Hepatocyte (in vitro differentiated cells): ENCODE measurements at regions not wholly inside any gene's neighbourhood (a gene's known extent, or its start where the extent isn't known, plus 50 kb on each side); places are given as distances from the start of the nearest gene placed in this dataset.

ENCODE experiments used
- DNase-seq: peaks from one replicate; pipeline ENCODE4 v3.0.0-alpha.2; 2016; ENCODE audit warnings: low spot score
- H2AFZ ChIP-seq: fragments of 200-600 bp; sonication (generic); 2 replicates; pipeline ENCODE4 v1.6.0; 2016; ENCODE audit warnings: antibody characterized with exemption, mild to moderate bottlenecking
- H3K27ac ChIP-seq: fragments of 200-600 bp; sonication (generic); 2 replicates; pipeline ENCODE4 v1.5.1; 2016; ENCODE audit warnings: mild to moderate bottlenecking
- H3K27me3 ChIP-seq: fragments of 200-600 bp; sonication (generic); 2 replicates; pipeline ENCODE4 v1.6.1; 2016
- H3K36me3 ChIP-seq: fragments of 200-600 bp; sonication (generic); replicated peaks from 2 replicates; pipeline ENCODE4 v1.5.1; 2016; ENCODE audit warnings: low read depth; ENCODE audit not compliant: insufficient read depth
- H3K4me1 ChIP-seq: fragments of 200-600 bp; sonication (generic); 2 replicates; pipeline ENCODE4 v1.5.1; 2016; ENCODE audit warnings: mild to moderate bottlenecking, moderate library complexity; ENCODE audit not compliant: insufficient read depth
- H3K4me2 ChIP-seq: fragments of 200-600 bp; sonication (generic); 2 replicates; pipeline ENCODE4 v1.6.0; 2016
- H3K4me3 ChIP-seq: fragments of 200-600 bp; sonication (generic); 2 replicates; pipeline ENCODE4 v1.5.1; 2016; ENCODE audit warnings: mild to moderate bottlenecking
- H3K79me2 ChIP-seq: fragments of 200-600 bp; sonication (generic); 2 replicates; pipeline ENCODE4 v1.6.0; 2017; ENCODE audit warnings: mild to moderate bottlenecking
- H3K9me2 ChIP-seq: fragments of 200-600 bp; sonication (generic); replicated peaks from 2 replicates; pipeline ENCODE4 v1.6.0; 2017; ENCODE audit warnings: mild to moderate bottlenecking; ENCODE audit not compliant: insufficient read depth
- H3K9me3 ChIP-seq: fragments of 200-600 bp; sonication (generic); 2 replicates; pipeline ENCODE4 v1.5.1; 2016; ENCODE audit warnings: low read depth, mild to moderate bottlenecking
- H4K20me1 ChIP-seq: fragments of 200-600 bp; sonication (generic); 2 replicates; pipeline ENCODE4 v1.6.0; 2016; ENCODE audit warnings: mild to moderate bottlenecking; ENCODE audit not compliant: insufficient read depth, poor library complexity, severe bottlenecking
- CTCF ChIP-seq: fragments of 200-600 bp; sonication (generic); IDR thresholded peaks from 2 replicates; pipeline ENCODE4 v1.5.1; 2016; ENCODE audit warnings: antibody characterized with exemption, mild to moderate bottlenecking; ENCODE audit not compliant: poor library complexity
- EZH2 ChIP-seq: fragments of 200-600 bp; sonication (generic); IDR thresholded peaks from 2 replicates; pipeline ENCODE4 v1.6.1; 2016; ENCODE audit warnings: antibody characterized with exemption, mild to moderate bottlenecking, borderline replicate concordance
- EZH2phosphoT487 ChIP-seq: fragments of 200-600 bp; sonication (generic); IDR thresholded peaks from one replicate; pipeline ENCODE4 v1.6.1; 2018; ENCODE audit warnings: antibody characterized with exemption, mild to moderate bottlenecking, low read depth, moderate library complexity; ENCODE audit not compliant: unreplicated experiment, severe bottlenecking
- WGBS: methylation state at CpG from one replicate; pipeline ENCODE4 v1.1.6; 2016; ENCODE audit warnings: low lambda C conversion rate; ENCODE audit errors: missing lambda C conversion rate; 5-methylcytosine and 5-hydroxymethylcytosine counted together

GRCh38 chr4:75371915-75372314, 142.3 kb downstream of the RCHY1 start:
- TF ChIP-seq EZH2phosphoT487 = no peak
- TF ChIP-seq EZH2 = no peak
- no peak for TF ChIP-seq CTCF
- H3K9me2 ChIP-seq = no peaks in the 10 kb centered on the region
- no peak overlapping the region for H2AFZ ChIP-seq
- no peak overlapping the region for H3K27ac ChIP-seq
- no peak overlapping the region for H3K4me2 ChIP-seq
- no peaks in the 10 kb centered on the region for H3K79me2 ChIP-seq
- no peaks in the 10 kb centered on the region for H3K9me3 ChIP-seq
- DNase-seq = no peak
- no peak overlapping the region for H3K4me3 ChIP-seq
- H3K27me3 ChIP-seq = no peaks in the 10 kb centered on the region
- H3K36me3 ChIP-seq = no peaks in the 10 kb centered on the region
- 84% methylated on average over 2 of the region's 2 CpGs for WGBS
- peaks cover 6% of the 10 kb centered on the region for H3K4me1 ChIP-seq
- no peaks in the 10 kb centered on the region for H4K20me1 ChIP-seq

GRCh38 chr4:75370576-75370975, 143.6 kb downstream of the RCHY1 start:
- no peaks in the 10 kb centered on the region for H3K36me3 ChIP-seq
- H3K9me2 ChIP-seq = no peaks in the 10 kb centered on the region
- WGBS = 87% methylated on average over 3 of the region's 3 CpGs
- DNase-seq = no peak
- no peak overlapping the region for H2AFZ ChIP-seq
- H4K20me1 ChIP-seq = no peaks in the 10 kb centered on the region
- no peaks in the 10 kb centered on the region for H3K9me3 ChIP-seq
- no peaks in the 10 kb centered on the region for H3K4me1 ChIP-seq
- TF ChIP-seq EZH2 = no peak
- no peak for TF ChIP-seq EZH2phosphoT487
- TF ChIP-seq CTCF = no peak
- H3K4me3 ChIP-seq = no peak overlapping the region
- no peak overlapping the region for H3K27ac ChIP-seq
- H3K79me2 ChIP-seq = no peaks in the 10 kb centered on the region
- H3K4me2 ChIP-seq = no peak overlapping the region
- H3K27me3 ChIP-seq = no peaks in the 10 kb centered on the region

GRCh38 chr4:75345423-75345822, 168.8 kb downstream of the RCHY1 start:
- Histone ChIP-seq H3K4me3 (no peak overlapping the region), H3K4me2 (no peak overlapping the region), H3K36me3 (no peaks in the 10 kb centered on the region), H3K27ac (peak overlapping the region; percentile 52), H3K27me3 (no peaks in the 10 kb centered on the region), H3K4me1 (peaks cover 3% of the 10 kb centered on the region), H4K20me1 (no peaks in the 10 kb centered on the region), H3K9me2 (no peaks in the 10 kb centered on the region), H3K79me2 (no peaks in the 10 kb centered on the region), H3K9me3 (no peaks in the 10 kb centered on the region), H2AFZ (no peak overlapping the region)
- DNase-seq = no peak
- 79% methylated on average over 2 of the region's 2 CpGs for whole genome bisulfite sequencing
- TF ChIP-seq EZH2 (no peak), EZH2phosphoT487 (no peak), CTCF (no peak)

- DNase-seq = peak; percentile 14
- Histone ChIP-seq H3K4me1 (peaks cover 3% of the 10 kb centered on the region), H3K79me2 (no peaks in the 10 kb centered on the region), H3K27ac (peak overlapping the region; percentile 52), H3K9me3 (no peaks in the 10 kb centered on the region), H3K4me3 (no peak overlapping the region), H3K27me3 (no peaks in the 10 kb centered on the region), H3K4me2 (no peak overlapping the region), H4K20me1 (no peaks in the 10 kb centered on the region), H3K36me3 (no peaks in the 10 kb centered on the region), H2AFZ (no peak overlapping the region), H3K9me2 (no peaks in the 10 kb centered on the region)
- TF ChIP-seq EZH2 (no peak), CTCF (no peak), EZH2phosphoT487 (no peak)
- WGBS = 63% methylated on average over 5 of the region's 5 CpGs
Observed at GRCh38 chr4:75344915-75345314, 169.3 kb downstream of the RCHY1 start.
